Loucy (cell line): ENCODE measurements at regions not wholly inside any gene's neighbourhood (a gene's known extent, or its start where the extent isn't known, plus 50 kb on each side); places are given as distances from the start of the nearest gene placed in this dataset.

Source experiments
- H2AFZ ChIP-seq: fragments of 200-600 bp; sonication (generic); 2 replicates; pipeline ENCODE4 v1.6.0; 2016; ENCODE audit warnings: antibody characterized with exemption, mild to moderate bottlenecking, low read length, moderate library complexity
- H3F3A ChIP-seq: fragments of 200-600 bp; 2 replicates; pipeline ENCODE4 v1.6.0; 2016; ENCODE audit warnings: antibody characterized with exemption, low read depth, mild to moderate bottlenecking
- H3K27me3 ChIP-seq: fragments of 200-600 bp; sonication (generic); 2 replicates; pipeline ENCODE4 v1.6.1; 2014; ENCODE audit warnings: low read length, mild to moderate bottlenecking; ENCODE audit not compliant: insufficient read depth, poor library complexity, severe bottlenecking
- H3K36me3 ChIP-seq: fragments of 200-600 bp; sonication (generic); 2 replicates; pipeline ENCODE4 v1.6.1; 2016; ENCODE audit warnings: low read length; ENCODE audit not compliant: insufficient read depth
- H3K4me1 ChIP-seq: fragments of 200-600 bp; sonication (generic); 2 replicates; pipeline ENCODE4 v1.5.1; 2014; ENCODE audit warnings: low read length, mild to moderate bottlenecking; ENCODE audit not compliant: insufficient read depth, poor library complexity, severe bottlenecking
- H3K4me2 ChIP-seq: fragments of 200-600 bp; sonication (generic); 2 replicates; pipeline ENCODE4 v1.6.0; 2014; ENCODE audit warnings: antibody characterized with exemption, low read length, low read depth, mild to moderate bottlenecking; ENCODE audit not compliant: poor library complexity, severe bottlenecking
- H3K4me3 ChIP-seq: fragments of 200-600 bp; sonication (generic); 2 replicates; pipeline ENCODE4 v1.5.1; 2014; ENCODE audit warnings: low read length, mild to moderate bottlenecking, mixed read lengths; ENCODE audit not compliant: poor library complexity, severe bottlenecking
- H3K79me2 ChIP-seq: fragments of 200-600 bp; sonication (generic); 2 replicates; pipeline ENCODE4 v1.6.1; 2014; ENCODE audit warnings: low read length; ENCODE audit not compliant: insufficient read depth
- H3K9ac ChIP-seq: fragments of 200-600 bp; sonication (generic); 2 replicates; pipeline ENCODE4 v1.6.0; 2014; ENCODE audit warnings: mild to moderate bottlenecking, low read depth, low read length, moderate library complexity; ENCODE audit not compliant: poor library complexity, severe bottlenecking
- H3K9me2 ChIP-seq: fragments of 200-600 bp; sonication (generic); replicated peaks from 2 replicates; pipeline ENCODE4 v1.6.1; 2016; ENCODE audit warnings: low read depth, low read length, mixed read lengths
- H3K9me3 ChIP-seq: fragments of 200-600 bp; sonication (generic); 2 replicates; pipeline ENCODE4 v1.6.1; 2014; ENCODE audit warnings: mild to moderate bottlenecking, antibody characterized with exemption, low read length, low read depth; ENCODE audit not compliant: insufficient read depth
- H4K20me1 ChIP-seq: fragments of 200-600 bp; sonication (generic); 2 replicates; pipeline ENCODE4 v1.6.0; 2014; ENCODE audit warnings: antibody characterized with exemption, low read length, mild to moderate bottlenecking; ENCODE audit not compliant: insufficient read depth, poor library complexity, severe bottlenecking
- CTCF ChIP-seq: fragments of 200-600 bp; sonication (generic); conservative IDR thresholded peaks from 2 replicates; pipeline ENCODE4 v1.5.1; 2014; ENCODE audit warnings: mild to moderate bottlenecking, antibody characterized with exemption, low read length
- EZH2phosphoT487 ChIP-seq: fragments of 200-600 bp; IDR thresholded peaks from 2 replicates; pipeline ENCODE4 v1.6.1; 2018; ENCODE audit warnings: antibody characterized with exemption, mild to moderate bottlenecking, moderate library complexity, borderline replicate concordance

- no peak overlapping the region for H3K9ac ChIP-seq
- no peaks in the 10 kb centered on the region for H3K9me3 ChIP-seq
These were observed 77.4 kb upstream of the WWC1 start for GRCh38 chr5:168214071-168214470.

GRCh38 chr5:168214886-168215285, 76.6 kb upstream of the WWC1 start:
- Histone ChIP-seq H2AFZ (no peak overlapping the region), H3K9me3 (no peaks in the 10 kb centered on the region), H3K9me2 (no peaks in the 10 kb centered on the region), H3K79me2 (no peaks in the 10 kb centered on the region), H3K4me2 (no peak overlapping the region), H3K9ac (no peak overlapping the region), H3K27me3 (no peaks in the 10 kb centered on the region), H3K4me1 (peaks cover 4% of the 10 kb centered on the region), H3F3A (no peaks in the 10 kb centered on the region), H4K20me1 (no peaks in the 10 kb centered on the region), H3K36me3 (no peaks in the 10 kb centered on the region), H3K4me3 (no peak overlapping the region)
- TF ChIP-seq EZH2phosphoT487 (no peak), CTCF (no peak)

More at GRCh38 chr5:168214071-168214470, 77.4 kb upstream of the WWC1 start:
- Histone ChIP-seq H3K79me2 (no peaks in the 10 kb centered on the region), H3K27me3 (no peaks in the 10 kb centered on the region), H3K4me1 (no peaks in the 10 kb centered on the region), H3K4me3 (no peak overlapping the region), H2AFZ (no peak overlapping the region), H4K20me1 (no peaks in the 10 kb centered on the region), H3K36me3 (no peaks in the 10 kb centered on the region), H3K4me2 (no peak overlapping the region), H3F3A (no peaks in the 10 kb centered on the region), H3K9me2 (no peaks in the 10 kb centered on the region)
- no peak for TF ChIP-seq CTCF
- no peak for TF ChIP-seq EZH2phosphoT487

GRCh38 chr5:168215646-168216045, 75.8 kb upstream of the WWC1 start:
- TF ChIP-seq EZH2phosphoT487 = no peak
- TF ChIP-seq CTCF = no peak
- Histone ChIP-seq H3K4me3 (no peak overlapping the region), H3K36me3 (no peaks in the 10 kb centered on the region), H2AFZ (no peak overlapping the region), H3K4me1 (peaks cover 4% of the 10 kb centered on the region), H4K20me1 (no peaks in the 10 kb centered on the region), H3K4me2 (no peak overlapping the region), H3K79me2 (no peaks in the 10 kb centered on the region), H3K9ac (no peak overlapping the region), H3K9me3 (no peaks in the 10 kb centered on the region), H3K9me2 (no peaks in the 10 kb centered on the region), H3K27me3 (no peaks in the 10 kb centered on the region), H3F3A (no peaks in the 10 kb centered on the region)
